GM06990 (cell line): ENCODE measurements at regions not wholly inside any gene's neighbourhood (a gene's known extent, or its start where the extent isn't known, plus 50 kb on each side); places are given as distances from the start of the nearest gene placed in this dataset.

Experiments
- DNase-seq: peaks from one replicate; pipeline ENCODE4 v3.0.0-alpha.2; 2011; ENCODE audit not compliant: insufficient read length; ENCODE audit errors: extremely low read depth
- H3K27me3 ChIP-seq: replicated peaks from 2 replicates; pipeline ENCODE4 v1.6.0; 2011; ENCODE audit warnings: low read length; ENCODE audit not compliant: control insufficient read depth, insufficient read depth
- H3K36me3 ChIP-seq: 2 replicates; pipeline ENCODE4 v1.5.1; 2011; ENCODE audit warnings: low read length; ENCODE audit not compliant: control insufficient read depth, insufficient read depth
- H3K4me3 ChIP-seq: replicated peaks from 2 replicates; pipeline ENCODE4 v1.5.1; 2011; ENCODE audit warnings: low read depth, mild to moderate bottlenecking, control low read depth, low read length
- TF ChIP-seq, protein P1 (sequence below): IDR thresholded peaks from 2 replicates; pipeline ENCODE4 v1.5.1; 2011; ENCODE audit warnings: low read length, control low read depth, mild to moderate bottlenecking, inconsistent platforms; ENCODE audit not compliant: insufficient read depth, poor library complexity, severe bottlenecking

DNA sequence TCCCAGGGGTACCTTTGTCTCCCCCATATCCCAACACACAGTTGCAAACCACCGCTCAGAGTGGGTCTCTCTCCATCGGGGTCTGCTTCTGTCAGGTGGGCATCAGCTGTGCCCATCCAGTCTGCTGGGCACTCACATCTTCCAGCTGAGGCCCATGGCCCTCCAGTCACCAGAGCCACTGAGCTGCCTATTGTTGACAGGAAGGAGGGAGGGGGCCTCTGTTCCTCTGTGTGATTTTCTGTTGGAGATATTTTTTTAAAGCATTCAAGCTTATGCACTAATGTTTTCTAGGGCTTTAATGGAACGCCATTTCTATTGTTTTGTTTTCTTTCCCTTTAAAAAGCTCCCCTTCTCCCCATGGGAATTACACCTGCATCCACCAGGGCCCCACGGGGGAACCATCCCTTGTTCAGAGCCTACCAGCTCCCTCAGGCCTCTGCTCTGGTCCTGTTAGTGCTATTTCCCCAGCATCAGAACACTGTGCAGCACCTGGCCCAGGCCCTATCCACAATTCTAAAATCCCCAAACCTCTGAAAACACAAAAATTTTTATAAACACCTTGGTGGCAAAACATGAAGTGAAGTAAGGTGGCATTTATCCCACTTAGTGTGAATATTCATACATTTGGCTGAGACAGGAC is 326.2 kb downstream of the CD83 start:
- TF ChIP-seq, protein P1, sequence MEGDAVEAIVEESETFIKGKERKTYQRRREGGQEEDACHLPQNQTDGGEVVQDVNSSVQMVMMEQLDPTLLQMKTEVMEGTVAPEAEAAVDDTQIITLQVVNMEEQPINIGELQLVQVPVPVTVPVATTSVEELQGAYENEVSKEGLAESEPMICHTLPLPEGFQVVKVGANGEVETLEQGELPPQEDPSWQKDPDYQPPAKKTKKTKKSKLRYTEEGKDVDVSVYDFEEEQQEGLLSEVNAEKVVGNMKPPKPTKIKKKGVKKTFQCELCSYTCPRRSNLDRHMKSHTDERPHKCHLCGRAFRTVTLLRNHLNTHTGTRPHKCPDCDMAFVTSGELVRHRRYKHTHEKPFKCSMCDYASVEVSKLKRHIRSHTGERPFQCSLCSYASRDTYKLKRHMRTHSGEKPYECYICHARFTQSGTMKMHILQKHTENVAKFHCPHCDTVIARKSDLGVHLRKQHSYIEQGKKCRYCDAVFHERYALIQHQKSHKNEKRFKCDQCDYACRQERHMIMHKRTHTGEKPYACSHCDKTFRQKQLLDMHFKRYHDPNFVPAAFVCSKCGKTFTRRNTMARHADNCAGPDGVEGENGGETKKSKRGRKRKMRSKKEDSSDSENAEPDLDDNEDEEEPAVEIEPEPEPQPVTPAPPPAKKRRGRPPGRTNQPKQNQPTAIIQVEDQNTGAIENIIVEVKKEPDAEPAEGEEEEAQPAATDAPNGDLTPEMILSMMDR = no peak
- no peak for DNase-seq
- no peak overlapping the region for H3K4me3 ChIP-seq
- H3K27me3 ChIP-seq = no peaks in the 10 kb centered on the region
- H3K36me3 ChIP-seq = no peaks in the 10 kb centered on the region

DNA sequence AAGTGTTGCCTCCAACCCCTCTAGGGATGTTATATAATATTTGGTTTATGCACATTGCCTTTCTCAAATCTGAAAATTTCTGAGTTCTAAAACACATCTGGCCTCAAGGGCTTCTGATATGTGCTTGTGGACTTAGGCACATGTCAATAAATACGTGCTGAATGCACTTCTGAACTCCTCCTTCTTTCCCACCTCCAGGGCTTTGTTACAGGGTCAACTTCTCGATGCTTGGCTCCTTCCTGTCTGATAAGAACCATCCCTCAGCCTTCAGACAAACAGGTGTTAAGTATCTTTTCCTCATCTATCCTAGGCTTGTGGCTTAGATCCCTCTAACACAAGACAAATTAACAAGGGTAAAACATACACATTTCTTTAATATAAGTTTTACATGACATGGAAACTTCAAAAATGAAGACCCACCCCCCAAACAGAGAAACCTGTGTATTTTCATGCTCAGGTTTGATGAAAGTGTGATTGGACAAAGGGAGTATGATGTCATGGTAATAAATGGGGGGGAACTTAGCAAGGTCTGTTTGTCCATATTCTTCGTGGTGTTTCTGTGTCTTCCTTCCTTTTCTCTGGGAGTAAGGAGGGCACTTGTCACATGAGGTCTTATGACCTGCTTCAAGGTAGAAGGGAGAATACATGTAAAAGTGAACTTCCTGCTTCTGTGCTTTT is 326.9 kb downstream of the CD83 start:
- TF ChIP-seq, protein P1 = no peak

DNA sequence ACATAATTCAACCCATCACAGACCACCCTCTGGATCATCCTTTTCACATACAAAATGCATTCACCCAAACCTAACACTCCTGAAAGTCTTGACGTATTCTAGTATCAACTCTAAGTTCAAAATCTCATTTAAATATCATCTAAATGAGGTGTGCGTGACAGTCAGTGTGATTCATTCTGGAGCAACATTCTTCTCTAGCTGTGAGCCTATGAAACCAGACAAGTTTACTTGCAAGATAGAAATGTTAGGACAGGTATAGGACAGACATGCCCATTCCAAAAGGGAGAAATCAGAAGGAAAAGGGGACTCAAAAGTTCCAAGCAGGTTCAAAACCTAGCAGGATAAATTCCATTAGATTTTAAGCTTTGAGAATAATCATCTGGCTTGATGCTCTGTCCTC is 329.7 kb downstream of the CD83 start:
- Histone ChIP-seq H3K36me3 (no peaks in the 10 kb centered on the region), H3K27me3 (no peaks in the 10 kb centered on the region; the same call in 1 of the 2 replicates), H3K4me3 (no peak overlapping the region)
- TF ChIP-seq, protein P1 = no peak
- no peak for DNase-seq

More for the DNA sequence above, 326.9 kb downstream of the CD83 start:
- Histone ChIP-seq H3K4me3 (no peak overlapping the region), H3K27me3 (no peaks in the 10 kb centered on the region), H3K36me3 (no peaks in the 10 kb centered on the region)
- no peak for DNase-seq

GRCh38 chr6:14448246-14448645 is 330.7 kb downstream of the CD83 start:
- H3K36me3 ChIP-seq = no peaks in the 10 kb centered on the region
- DNase-seq = no peak
- TF ChIP-seq, protein P1 = no peak
- H3K27me3 ChIP-seq = no peaks in the 10 kb centered on the region; the same call in 1 of the 2 replicates
- no peak overlapping the region for H3K4me3 ChIP-seq

- no peak overlapping the region for H3K4me3 ChIP-seq
- TF ChIP-seq, protein P1 = no peak
- no peak for DNase-seq
Observed at GRCh38 chr6:14450133-14450504, 332.5 kb downstream of the CD83 start.

More at GRCh38 chr6:14450133-14450504, 332.5 kb downstream of the CD83 start:
- no peaks in the 10 kb centered on the region; the same call in 1 of the 2 replicates for H3K27me3 ChIP-seq
- no peaks in the 10 kb centered on the region for H3K36me3 ChIP-seq
